Thoracic aorta (tissue), 2 donors: ENCODE measurements at regions not wholly inside any gene's neighbourhood (a gene's known extent, or its start where the extent isn't known, plus 50 kb on each side); places are given as distances from the start of the nearest gene placed in this dataset.

ENCODE experiments used
- ATAC-seq: fragments of 150-250 bp; one replicate; pipeline ENCODE4 v1.8.0; 2017; ENCODE audit warnings: low read depth; ENCODE audit not compliant: insufficient number of reproducible peaks, low FRiP score
- DNase-seq: peaks from one replicate; pipeline ENCODE4 v3.0.0-alpha.2; 2020; ENCODE audit warnings: low spot score
- H3K27ac ChIP-seq, 2 donors: fragments of 200-600 bp; sonication (generic); 1 replicate in 1 of 2; 2 replicates in 1 of 2; pipeline ENCODE4 v1.5.1; 2016; ENCODE audit warnings: mild to moderate bottlenecking in 2 of 2, moderate library complexity in 2 of 2
- H3K27me3 ChIP-seq: fragments of 200-600 bp; sonication (generic); replicated peaks from 2 replicates; pipeline ENCODE4 v1.6.0; 2016; ENCODE audit warnings: mild to moderate bottlenecking; ENCODE audit not compliant: insufficient read depth
- H3K36me3 ChIP-seq: fragments of 200-600 bp; sonication (generic); one replicate; pipeline ENCODE4 v1.5.1; 2016
- H3K4me1 ChIP-seq, 2 donors: fragments of 200-600 bp; sonication (generic); 1 replicate in 1 of 2; 2 replicates in 1 of 2; pipeline versions ENCODE4 v1.5.1 to v1.6.0; 2016; ENCODE audit warnings: low read depth in 2 of 2, mild to moderate bottlenecking in 1 of 2; ENCODE audit not compliant: control insufficient read depth in 1 of 2
- H3K4me3 ChIP-seq: fragments of 200-600 bp; sonication (generic); 2 replicates; pipeline ENCODE4 v1.5.1; 2016; ENCODE audit warnings: mild to moderate bottlenecking
- H3K9me3 ChIP-seq: fragments of 200-600 bp; sonication (generic); 2 replicates; pipeline ENCODE4 v1.5.1; 2016
- CTCF ChIP-seq: fragments of 200-600 bp; sonication (generic); IDR thresholded peaks from one replicate; pipeline ENCODE4 v1.5.1; 2019; ENCODE audit warnings: antibody characterized with exemption

DNA sequence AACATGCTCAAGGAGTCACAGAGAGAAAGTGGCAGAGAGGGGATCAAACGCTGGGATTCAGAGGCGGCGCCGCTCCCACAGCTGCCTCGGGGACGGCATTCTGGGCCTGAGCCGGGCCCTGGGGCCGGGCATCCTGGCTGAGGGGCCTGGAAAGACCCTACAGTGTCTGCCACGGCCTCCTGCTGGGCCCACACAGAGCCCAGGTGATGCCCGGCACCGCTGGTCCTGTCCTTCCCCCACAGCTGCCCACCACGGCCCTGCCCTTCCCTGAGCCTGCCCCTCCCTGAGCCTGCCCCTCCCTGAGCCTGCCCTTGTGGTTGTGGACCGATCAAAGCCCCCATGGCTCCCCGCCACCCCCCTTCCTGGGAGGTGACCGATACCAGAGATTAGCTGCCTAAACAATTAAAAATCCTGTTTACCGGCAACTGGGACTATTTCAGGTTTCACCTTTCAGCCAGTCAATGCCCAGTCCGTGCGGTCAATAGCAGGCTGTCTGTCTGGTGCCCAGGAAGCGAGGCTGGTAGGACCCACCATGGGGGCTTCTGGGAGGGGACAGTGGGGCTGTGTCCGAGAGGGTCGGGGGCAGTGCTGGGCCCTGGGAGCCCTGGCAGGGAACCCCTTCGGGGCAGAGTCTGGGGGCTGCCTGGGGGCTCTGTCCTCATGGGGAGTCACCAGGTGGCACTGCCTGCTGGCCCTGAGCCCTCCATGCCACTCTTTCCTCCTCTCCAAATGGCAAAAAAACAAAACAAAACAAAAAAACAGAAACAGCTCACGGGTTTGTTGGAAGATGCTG lies 55.4 kb upstream of the GATA5 start:
- no peaks in the 10 kb centered on the region for H3K9me3 ChIP-seq
- H3K27ac ChIP-seq: no peak overlapping the region
- DNase-seq (no peak), ATAC-seq (no peak)
- TF ChIP-seq CTCF: no peak
- no peak overlapping the region for H3K4me3 ChIP-seq
- H3K4me1 ChIP-seq: no peaks in the 10 kb centered on the region
- H3K27me3 ChIP-seq: no peaks in the 10 kb centered on the region
- H3K36me3 ChIP-seq: no peaks in the 10 kb centered on the region

- H3K9me3 ChIP-seq: no peaks in the 10 kb centered on the region
- DNase-seq (no peak), ATAC-seq (no peak)
- H3K27me3 ChIP-seq: no peaks in the 10 kb centered on the region
- no peaks in the 10 kb centered on the region for H3K4me1 ChIP-seq
- no peak overlapping the region for H3K27ac ChIP-seq
- no peaks in the 10 kb centered on the region for H3K36me3 ChIP-seq
- no peak for TF ChIP-seq CTCF
- H3K4me3 ChIP-seq: no peak overlapping the region
These were observed 57.1 kb upstream of the GATA5 start for GRCh38 chr20:62532921-62533320.

DNA sequence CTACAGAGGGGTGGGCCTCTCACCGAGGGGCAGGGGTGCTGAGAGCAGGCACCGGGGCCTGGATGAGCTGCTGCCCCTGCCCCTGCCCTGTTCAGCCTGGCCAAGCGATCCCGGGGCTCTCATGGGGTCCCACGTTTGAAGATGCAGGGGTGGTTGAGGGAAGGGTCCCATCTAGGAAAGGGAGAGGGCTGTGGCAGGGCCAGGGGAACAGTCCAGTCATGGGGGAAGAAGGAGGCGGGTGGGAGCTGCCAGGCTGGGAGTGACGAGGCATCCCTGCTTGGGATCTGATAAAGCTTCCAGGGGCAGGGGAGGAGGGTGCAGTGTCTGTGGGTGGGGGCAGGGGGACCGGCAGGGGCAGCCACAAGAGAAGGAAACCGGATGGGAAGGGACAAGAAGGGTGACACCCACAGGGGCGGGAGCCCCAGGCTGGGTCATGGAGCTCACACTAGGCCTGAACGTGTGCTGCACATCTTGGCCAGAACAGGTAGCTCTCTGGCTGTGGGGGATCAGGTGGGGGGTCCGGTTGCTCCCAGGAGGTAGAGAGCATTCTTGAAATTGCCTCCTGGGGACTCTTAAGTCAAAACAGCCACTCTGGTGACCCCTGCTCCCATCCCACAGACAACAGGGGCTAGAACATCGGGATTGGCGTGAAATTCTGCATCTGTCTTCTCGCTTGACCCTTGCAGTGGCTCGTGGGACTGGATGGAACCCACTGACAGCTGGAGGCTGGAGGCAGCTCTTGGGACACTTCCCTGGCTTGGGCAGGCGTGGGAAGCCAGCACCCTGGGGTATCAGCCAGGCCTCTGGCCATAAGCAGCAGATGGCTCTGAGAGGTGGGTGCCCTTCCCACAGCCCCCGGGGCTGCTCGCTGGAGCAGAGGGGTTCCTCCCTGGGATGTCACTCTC lies 58.0 kb upstream of the GATA5 start:
- H3K36me3 ChIP-seq: no peaks in the 10 kb centered on the region
- no peak for DNase-seq
- TF ChIP-seq CTCF: no peak
- no peaks in the 10 kb centered on the region for H3K27me3 ChIP-seq
- no peak overlapping the region for H3K27ac ChIP-seq
- no peak overlapping the region for H3K4me3 ChIP-seq
- ATAC-seq: no peak
- no peaks in the 10 kb centered on the region for H3K9me3 ChIP-seq
- no peaks in the 10 kb centered on the region for H3K4me1 ChIP-seq

DNA sequence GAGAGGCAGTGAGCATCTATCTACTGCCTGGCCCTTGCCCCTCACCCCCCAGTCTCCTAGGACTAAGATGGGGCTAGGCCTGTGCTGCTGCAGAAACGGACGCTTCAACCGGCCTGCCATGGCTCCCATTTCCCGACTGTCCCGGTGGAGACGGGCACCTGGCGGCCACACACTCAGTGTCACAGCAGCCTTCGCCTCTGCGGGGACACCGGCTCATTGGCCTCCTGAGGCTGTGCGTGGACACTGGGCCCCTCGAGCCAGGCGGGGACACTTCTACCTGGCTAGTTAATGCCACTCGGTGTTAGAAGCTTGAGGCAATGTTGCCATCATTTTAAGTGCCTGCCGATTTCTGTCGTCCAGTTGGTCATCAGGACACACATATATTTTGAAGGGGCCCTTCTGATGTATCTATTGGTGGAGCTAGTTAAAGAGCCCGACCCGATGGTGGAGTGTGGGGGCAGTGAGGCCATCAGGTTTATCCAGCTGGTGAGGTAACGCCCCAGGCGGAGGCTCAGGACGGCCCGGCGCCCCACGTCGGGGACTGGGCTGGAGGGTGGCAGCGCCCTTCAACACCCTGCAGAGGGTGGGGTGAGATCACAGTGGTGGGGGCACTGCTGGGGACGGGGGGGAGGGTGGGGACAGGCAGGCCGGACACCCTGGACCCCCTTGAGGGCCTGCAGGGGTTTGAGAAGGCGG lies 58.9 kb upstream of the GATA5 start:
- Histone ChIP-seq H3K36me3 (no peaks in the 10 kb centered on the region), H3K9me3 (no peaks in the 10 kb centered on the region), H3K4me1 (peaks cover 0 to 7% of the 10 kb centered on the region in 2 donors), H3K27ac (no peak overlapping the region), H3K27me3 (no peaks in the 10 kb centered on the region), H3K4me3 (no peak overlapping the region)
- no peak for TF ChIP-seq CTCF
- no peak for ATAC-seq
- DNase-seq: no peak
